ENCODE measurements at regions not wholly inside any gene's neighbourhood (a gene's known extent, or its start where the extent isn't known, plus 50 kb on each side); places are given as distances from the start of the nearest gene placed in this dataset.

GRCh38 chr6:14734052-14734415, 511.8 kb upstream of the JARID2 start:
- TF ChIP-seq CTCF (IDR thresholded peaks at IDR 0.05; ENCODE audit: poor library complexity, severe bottlenecking), result no peak
- no peak for TF ChIP-seq EP300 (conservative IDR thresholded peaks at IDR 0.05; ENCODE audit: poor library complexity, severe bottlenecking)
- no peak for TF ChIP-seq EZH2 (IDR thresholded peaks at IDR 0.05; ENCODE audit: borderline replicate concordance, insufficient read depth, low read length, poor library complexity, severe bottlenecking)
- Histone ChIP-seq H3K27ac (ENCODE audit: low read length) (no peak overlapping the region), H3K9me3 (ENCODE audit: low read length) (no peaks in the 10 kb centered on the region), H2AFZ (ENCODE audit: low read depth, low read length) (no peak overlapping the region), H3F3A (ENCODE audit: insufficient read depth, low read length, poor library complexity, severe bottlenecking) (no peaks in the 10 kb centered on the region), H4K20me1 (ENCODE audit: insufficient read depth) (no peaks in the 10 kb centered on the region), H3K79me2 (replicated peaks; ENCODE audit: insufficient read depth, low read length) (no peaks in the 10 kb centered on the region), H3K27me3 (ENCODE audit: insufficient read depth, low read depth, low read length) (no peaks in the 10 kb centered on the region), H3K36me3 (ENCODE audit: insufficient read depth, low read length) (no peaks in the 10 kb centered on the region), H3K9ac (ENCODE audit: low read length) (no peak overlapping the region), H3K4me3 (ENCODE audit: low read length) (no peak overlapping the region), H3K9me2 (ENCODE audit: insufficient read depth, low read length) (no peaks in the 10 kb centered on the region), H3K4me2 (ENCODE audit: low read length) (no peak overlapping the region)

GRCh38 chr6:14734416-14735340, 511.2 kb upstream of the JARID2 start:
- Histone ChIP-seq H3K9me3 (ENCODE audit: low read length) (no peaks in the 10 kb centered on the region), H3K9ac (ENCODE audit: low read length) (no peak overlapping the region), H3K4me2 (ENCODE audit: low read length) (no peak overlapping the region), H4K20me1 (ENCODE audit: insufficient read depth) (no peaks in the 10 kb centered on the region), H3K4me3 (ENCODE audit: low read length) (no peak overlapping the region), H3K79me2 (replicated peaks; ENCODE audit: insufficient read depth, low read length) (no peaks in the 10 kb centered on the region), H3K27ac (ENCODE audit: low read length) (no peak overlapping the region), H3K9me2 (ENCODE audit: insufficient read depth, low read length) (no peaks in the 10 kb centered on the region), H3K27me3 (ENCODE audit: insufficient read depth, low read depth, low read length) (no peaks in the 10 kb centered on the region), H3F3A (ENCODE audit: insufficient read depth, low read length, poor library complexity, severe bottlenecking) (no peaks in the 10 kb centered on the region), H2AFZ (ENCODE audit: low read depth, low read length) (no peak overlapping the region), H3K36me3 (ENCODE audit: insufficient read depth, low read length) (no peaks in the 10 kb centered on the region)
- TF ChIP-seq CTCF (IDR thresholded peaks at IDR 0.05; ENCODE audit: poor library complexity, severe bottlenecking), result no peak
- TF ChIP-seq SMC3 (conservative IDR thresholded peaks at IDR 0.05; ENCODE audit: poor library complexity), result no peak
- no peak for TF ChIP-seq RAD21 (conservative IDR thresholded peaks at IDR 0.05)
- no peak for TF ChIP-seq MXI1 (conservative IDR thresholded peaks at IDR 0.05; ENCODE audit: poor library complexity, severe bottlenecking)
- TF ChIP-seq TAF1 (IDR thresholded peaks at IDR 0.05; ENCODE audit: low read depth), result no peak
- no peak for TF ChIP-seq EZH2 (IDR thresholded peaks at IDR 0.05; ENCODE audit: borderline replicate concordance, insufficient read depth, low read length, poor library complexity, severe bottlenecking)
- no peak for TF ChIP-seq REST (IDR thresholded peaks at IDR 0.05; ENCODE audit: borderline replicate concordance)
- TF ChIP-seq POLR2AphosphoS5 (IDR thresholded peaks at IDR 0.05), result no peak
- TF ChIP-seq EP300 (conservative IDR thresholded peaks at IDR 0.05; ENCODE audit: poor library complexity, severe bottlenecking), result no peak
